GM18907 (cell line): ENCODE measurements at regions not wholly inside any gene's neighbourhood (a gene's known extent, or its start where the extent isn't known, plus 50 kb on each side); places are given as distances from the start of the nearest gene placed in this dataset.

ENCODE experiments used
- ATAC-seq: cut with Tn5 transposase; IDR thresholded peaks from one replicate; pipeline ENCODE4 v1.9.1; 2021; ENCODE audit warnings: mild to moderate bottlenecking, moderate library complexity; ENCODE audit not compliant: unreplicated experiment

GRCh38 chr1:83735526-83735925 lies 263.4 kb downstream of the TTLL7 start:
- ATAC-seq: no peak

- no peak for ATAC-seq
Measured at GRCh38 chr1:83734420-83734819, 264.5 kb downstream of the TTLL7 start.

- ATAC-seq: no peak
Measured at GRCh38 chr1:83725735-83726360, 273.1 kb downstream of the TTLL7 start.

GRCh38 chr1:83718338-83718737 lies 280.6 kb downstream of the TTLL7 start:
- no peak for ATAC-seq

- ATAC-seq: no peak
Measured at GRCh38 chr1:83717785-83718184, 281.1 kb downstream of the TTLL7 start.

GRCh38 chr1:83716641-83717040 lies 282.3 kb downstream of the TTLL7 start:
- ATAC-seq: no peak

GRCh38 chr1:83715550-83715949 lies 283.4 kb downstream of the TTLL7 start:
- no peak for ATAC-seq

GRCh38 chr1:83709662-83710061 lies 289.3 kb downstream of the TTLL7 start:
- no peak for ATAC-seq

- no peak for ATAC-seq
Measured at GRCh38 chr1:83706354-83706938, 292.5 kb downstream of the TTLL7 start.

- no peak for ATAC-seq
Measured at GRCh38 chr1:83705091-83705490, 293.8 kb downstream of the TTLL7 start.

GRCh38 chr1:83704350-83704749 lies 294.6 kb downstream of the TTLL7 start:
- ATAC-seq: no peak

GRCh38 chr1:83702356-83702755 lies 296.6 kb downstream of the TTLL7 start:
- ATAC-seq: no peak

- ATAC-seq: no peak
Measured at GRCh38 chr1:83701355-83701754, 297.6 kb downstream of the TTLL7 start.

- ATAC-seq: no peak
Measured at GRCh38 chr1:83698644-83699043, 300.3 kb downstream of the TTLL7 start.

- ATAC-seq: no peak
Measured at GRCh38 chr1:83697961-83698360, 301.0 kb downstream of the TTLL7 start.

GRCh38 chr1:83697220-83697619 lies 301.7 kb downstream of the TTLL7 start:
- ATAC-seq: no peak

- ATAC-seq: no peak
Measured at GRCh38 chr1:83694449-83694848, 304.5 kb downstream of the TTLL7 start.

GRCh38 chr1:83693427-83694126 lies 305.4 kb downstream of the TTLL7 start:
- no peak for ATAC-seq

GRCh38 chr1:83692524-83693381 lies 306.2 kb downstream of the TTLL7 start:
- ATAC-seq: peak; percentile 78

- ATAC-seq: no peak
Measured at GRCh38 chr1:83691953-83692500, 306.9 kb downstream of the TTLL7 start.
